HepG2 (cell line): ENCODE measurements at regions not wholly inside any gene's neighbourhood (a gene's known extent, or its start where the extent isn't known, plus 50 kb on each side); places are given as distances from the start of the nearest gene placed in this dataset.

Experiments used
- CENPBD1 ChIP-seq: sonication (generic); formaldehyde crosslinking; IDR thresholded peaks from 2 replicates; pipeline ENCODE4 v1.8.0; 2022; ENCODE audit warnings: missing genetic modification reagents, low read depth, mild to moderate bottlenecking, borderline replicate concordance
- EHMT2 ChIP-seq: fragments of 200-600 bp; sonication (generic); IDR thresholded peaks from 2 replicates; pipeline ENCODE4 v1.7.0; 2017; ENCODE audit warnings: antibody characterized with exemption, low read depth, low read length, borderline replicate concordance
- ERF ChIP-seq: IDR thresholded peaks from 2 replicates; pipeline ENCODE4 v1.6.1; 2018; ENCODE audit warnings: missing biosample characterization, missing genetic modification reagents
- FOXK2 ChIP-seq: fragments of 450-650 bp; IDR thresholded peaks from 2 replicates; pipeline ENCODE4 v1.6.1; 2016
- MAZ ChIP-seq, 2 experiments: sonication (generic) in 1 of 2; formaldehyde crosslinking in 1 of 2; IDR thresholded peaks; 2 replicates each; pipeline versions ENCODE4 v1.5.0 to v1.6.1; 2012 to 2020; ENCODE audit warnings: low read depth in 2 of 2, mild to moderate bottlenecking in 2 of 2, borderline replicate concordance in 1 of 2, improper control_type of control experiment in 1 of 2, low read length in 1 of 2, missing genetic modification reagents in 1 of 2, moderate library complexity in 1 of 2
- POLR2AphosphoS5 ChIP-seq: IDR thresholded peaks from 2 replicates; pipeline ENCODE4 v1.6.1; 2012; ENCODE audit warnings: low read depth, low read length
- SALL2 ChIP-seq: sonication (generic); formaldehyde crosslinking; IDR thresholded peaks from 2 replicates; pipeline ENCODE4 v1.8.1; 2023; ENCODE audit warnings: mild to moderate bottlenecking, missing genetic modification reagents, inconsistent platforms
- TARDBP ChIP-seq: sonication (generic); formaldehyde crosslinking; IDR thresholded peaks from 2 replicates; pipeline ENCODE4 v1.8.0; 2022; ENCODE audit warnings: mild to moderate bottlenecking, missing genetic modification reagents
- THRA ChIP-seq: sonication (generic); formaldehyde crosslinking; IDR thresholded peaks from 2 replicates; pipeline ENCODE4 v1.4.0; 2020; ENCODE audit warnings: missing genetic modification reagents, borderline replicate concordance
- WIZ ChIP-seq: sonication (generic); formaldehyde crosslinking; IDR thresholded peaks from 2 replicates; pipeline ENCODE4 v1.5.1; 2020; ENCODE audit warnings: mild to moderate bottlenecking, missing genetic modification reagents
- TF ChIP-seq, protein P1 (sequence below): sonication (generic); formaldehyde crosslinking; IDR thresholded peaks from 2 replicates; pipeline ENCODE4 v1.4.0; 2020; ENCODE audit warnings: missing genetic modification reagents

DNA sequence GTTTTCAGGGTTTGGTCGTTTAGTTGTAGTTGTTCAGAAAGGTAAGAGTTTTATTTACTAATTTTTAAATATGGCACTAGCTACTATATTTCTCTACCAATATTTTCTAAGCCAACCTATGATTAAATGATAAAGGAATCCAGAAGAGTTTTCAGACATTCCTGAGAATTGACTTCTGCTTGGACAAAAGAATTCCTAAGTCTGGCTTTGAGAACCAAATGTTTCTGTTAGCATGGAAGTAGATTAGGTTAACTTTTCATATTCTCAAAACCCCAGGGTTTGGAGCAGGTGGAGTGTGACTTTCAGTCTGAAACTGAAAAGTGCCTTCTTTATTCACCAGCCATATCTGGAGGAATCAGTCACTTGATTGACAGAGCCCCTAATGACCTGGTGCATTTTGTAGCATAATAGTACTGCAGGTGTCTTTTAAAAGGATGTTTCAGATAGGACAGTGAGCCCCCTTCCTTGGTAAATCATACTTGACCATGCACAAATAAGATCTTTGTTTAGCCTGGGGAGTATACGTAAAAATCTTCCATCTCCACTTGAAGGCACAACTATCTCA, 457.0 kb upstream of the ZNF462 start:
- TF ChIP-seq CENPBD1 (CRISPR knock-in tag) (no peak), TARDBP (CRISPR knock-in tag) (no peak), THRA (no peak), POLR2AphosphoS5 (no peak), WIZ (CRISPR knock-in tag) (no peak), FOXK2 (no peak), EHMT2 (no peak), SALL2 (CRISPR knock-in tag) (no peak), MAZ (IDR thresholded peaks at IDR 0.05; ENCODE audit: borderline replicate concordance, low read depth, low read length) (no peak), MAZ (CRISPR knock-in tag; IDR thresholded peaks at IDR 0.05; ENCODE audit: low read depth) (no peak), ERF (CRISPR knock-in tag) (no peak)
- TF ChIP-seq, protein P1, sequence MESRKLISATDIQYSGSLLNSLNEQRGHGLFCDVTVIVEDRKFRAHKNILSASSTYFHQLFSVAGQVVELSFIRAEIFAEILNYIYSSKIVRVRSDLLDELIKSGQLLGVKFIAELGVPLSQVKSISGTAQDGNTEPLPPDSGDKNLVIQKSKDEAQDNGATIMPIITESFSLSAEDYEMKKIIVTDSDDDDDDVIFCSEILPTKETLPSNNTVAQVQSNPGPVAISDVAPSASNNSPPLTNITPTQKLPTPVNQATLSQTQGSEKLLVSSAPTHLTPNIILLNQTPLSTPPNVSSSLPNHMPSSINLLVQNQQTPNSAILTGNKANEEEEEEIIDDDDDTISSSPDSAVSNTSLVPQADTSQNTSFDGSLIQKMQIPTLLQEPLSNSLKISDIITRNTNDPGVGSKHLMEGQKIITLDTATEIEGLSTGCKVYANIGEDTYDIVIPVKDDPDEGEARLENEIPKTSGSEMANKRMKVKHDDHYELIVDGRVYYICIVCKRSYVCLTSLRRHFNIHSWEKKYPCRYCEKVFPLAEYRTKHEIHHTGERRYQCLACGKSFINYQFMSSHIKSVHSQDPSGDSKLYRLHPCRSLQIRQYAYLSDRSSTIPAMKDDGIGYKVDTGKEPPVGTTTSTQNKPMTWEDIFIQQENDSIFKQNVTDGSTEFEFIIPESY (CRISPR knock-in tag): no peak
